ENCODE measurements at regions not wholly inside any gene's neighbourhood (a gene's known extent, or its start where the extent isn't known, plus 50 kb on each side); places are given as distances from the start of the nearest gene placed in this dataset.

GRCh38 chr7:28276298-28276697 is 95.7 kb upstream of the JAZF1 start:
- TF ChIP-seq CTCF (conservative IDR thresholded peaks at IDR 0.05 in 1 of 2, IDR thresholded peaks at IDR 0.05 in 1 of 2; ENCODE audit: extremely low read depth in 1 of 2, insufficient read depth in 1 of 2, low read depth in 1 of 2, low read length in 2 of 2) (no peak), EZH2 (IDR thresholded peaks at IDR 0.05; ENCODE audit: borderline replicate concordance, low read length) (no peak)

Data from mammary epithelial cell (primary cell).